SK-N-SH treated with all-trans-retinoic acid at 6 μM for 48 hours (cell line): ENCODE measurements at regions not wholly inside any gene's neighbourhood (a gene's known extent, or its start where the extent isn't known, plus 50 kb on each side); places are given as distances from the start of the nearest gene placed in this dataset.

ENCODE experiments used
- ARNTL ChIP-seq: fragments of 450-650 bp; formaldehyde crosslinking; IDR thresholded peaks from 2 replicates; pipeline ENCODE4 v1.5.0; 2020; ENCODE audit warnings: low read depth, mild to moderate bottlenecking, moderate library complexity, borderline replicate concordance
- BACH2 ChIP-seq: fragments of 250-450 bp; sonication (Bioruptor Pico); IDR thresholded peaks from 2 replicates; pipeline ENCODE4 v1.9.0; 2021; ENCODE audit warnings: mild to moderate bottlenecking, borderline replicate concordance
- CREB5 ChIP-seq: fragments of 250-450 bp; sonication (Bioruptor Pico); IDR thresholded peaks from 2 replicates; pipeline ENCODE4 v1.5.1; 2020; ENCODE audit warnings: low read depth, mild to moderate bottlenecking, moderate library complexity
- CSRNP3 ChIP-seq: fragments of 250-450 bp; sonication (Bioruptor Pico); IDR thresholded peaks from 2 replicates; pipeline ENCODE4 v1.5.1; 2021; ENCODE audit warnings: mild to moderate bottlenecking, moderate library complexity
- ESRRG ChIP-seq: fragments of 250-450 bp; sonication (Bioruptor Pico); IDR thresholded peaks from 2 replicates; pipeline ENCODE4 v1.6.1; 2021; ENCODE audit warnings: mild to moderate bottlenecking
- GLIS3 ChIP-seq: fragments of 250-450 bp; sonication (Bioruptor Pico); IDR thresholded peaks from 2 replicates; pipeline ENCODE4 v1.5.0; 2020; ENCODE audit warnings: mild to moderate bottlenecking, moderate library complexity
- OSR1 ChIP-seq: fragments of 250-450 bp; sonication (Bioruptor Pico); IDR thresholded peaks from 2 replicates; pipeline ENCODE4 v1.8.0; 2022; ENCODE audit warnings: moderate library complexity, mild to moderate bottlenecking, inconsistent platforms
- PATZ1 ChIP-seq: fragments of 250-450 bp; sonication (Bioruptor Pico); IDR thresholded peaks from 2 replicates; pipeline ENCODE4 v1.8.0; 2020; ENCODE audit warnings: mild to moderate bottlenecking, moderate library complexity, borderline replicate concordance
- RARB ChIP-seq: fragments of 250-450 bp; sonication (Bioruptor Pico); IDR thresholded peaks from 2 replicates; pipeline ENCODE4 v1.8.0; 2021; ENCODE audit warnings: mild to moderate bottlenecking, moderate library complexity
- SNAI2 ChIP-seq: fragments of 250-450 bp; sonication (Bioruptor Pico); IDR thresholded peaks from 2 replicates; pipeline ENCODE4 v1.5.0; 2020; ENCODE audit warnings: mild to moderate bottlenecking, moderate library complexity
- TOX ChIP-seq: fragments of 250-450 bp; sonication (Bioruptor Pico); IDR thresholded peaks from 2 replicates; pipeline ENCODE4 v1.8.0; 2021; ENCODE audit warnings: mild to moderate bottlenecking, moderate library complexity, borderline replicate concordance
- ZC3H10 ChIP-seq: fragments of 250-450 bp; sonication (Bioruptor Pico); IDR thresholded peaks from 2 replicates; pipeline ENCODE4 v1.5.1; 2021; ENCODE audit warnings: mild to moderate bottlenecking, moderate library complexity
- ZFP30 ChIP-seq: fragments of 450-650 bp; formaldehyde crosslinking; IDR thresholded peaks from 2 replicates; pipeline ENCODE4 v1.5.0; 2022; ENCODE audit warnings: mild to moderate bottlenecking, moderate library complexity
- ZNF8 ChIP-seq: fragments of 450-650 bp; formaldehyde crosslinking; IDR thresholded peaks from 2 replicates; pipeline ENCODE4 v1.5.0; 2020; ENCODE audit warnings: mild to moderate bottlenecking, moderate library complexity

- TF ChIP-seq GLIS3 (CRISPR knock-in tag), result no peak
- no peak for TF ChIP-seq CREB5 (CRISPR knock-in tag)
- TF ChIP-seq ARNTL (CRISPR knock-in tag), result no peak
- no peak for TF ChIP-seq BACH2
- no peak for TF ChIP-seq ZNF8 (CRISPR knock-in tag)
- TF ChIP-seq PATZ1 (CRISPR knock-in tag), result no peak
- TF ChIP-seq RARB (CRISPR knock-in tag), result no peak
- TF ChIP-seq ZC3H10, result no peak
- no peak for TF ChIP-seq SNAI2
- TF ChIP-seq CSRNP3 (CRISPR knock-in tag), result no peak
- TF ChIP-seq ESRRG (CRISPR knock-in tag), result no peak
- no peak for TF ChIP-seq ZFP30 (CRISPR knock-in tag)
- TF ChIP-seq TOX, result no peak
- TF ChIP-seq OSR1 (CRISPR knock-in tag), result no peak
Observed at GRCh38 chr3:150293401-150294001, 114.6 kb upstream of the TSC22D2 start.
